Nephron progenitor cell (in vitro differentiated cells): ENCODE measurements at regions not wholly inside any gene's neighbourhood (a gene's known extent, or its start where the extent isn't known, plus 50 kb on each side); places are given as distances from the start of the nearest gene placed in this dataset.

Experiments used
- DNase-seq: peaks from one replicate; pipeline ENCODE4 v3.0.0; 2021
- H3K27ac Mint-ChIP-seq: 2 replicates; pipeline ENCODE4 v1.8.0; 2021; ENCODE audit warnings: mild to moderate bottlenecking, moderate library complexity, mixed read lengths
- H3K27me3 Mint-ChIP-seq: 2 replicates; pipeline ENCODE4 v1.8.0; 2021; ENCODE audit warnings: mild to moderate bottlenecking, low read depth, mixed read lengths; ENCODE audit not compliant: poor library complexity
- H3K36me3 Mint-ChIP-seq: 2 replicates; pipeline ENCODE4 v1.8.0; 2021; ENCODE audit warnings: low read depth, mixed read lengths
- H3K4me1 Mint-ChIP-seq: 2 replicates; pipeline ENCODE4 v1.8.0; 2021; ENCODE audit warnings: mixed read lengths
- H3K4me3 Mint-ChIP-seq: 2 replicates; pipeline ENCODE4 v1.8.0; 2021; ENCODE audit warnings: mild to moderate bottlenecking, moderate library complexity, mixed read lengths
- H3K9me3 Mint-ChIP-seq: 2 replicates; pipeline ENCODE4 v1.8.0; 2021; ENCODE audit warnings: mild to moderate bottlenecking, moderate library complexity, mixed read lengths
- CTCF ChIP-seq: fragments of 200-600 bp; sonication (generic); IDR thresholded peaks from 2 replicates; pipeline ENCODE4 v1.5.0; 2021; ENCODE audit warnings: antibody characterized with exemption

DNA sequence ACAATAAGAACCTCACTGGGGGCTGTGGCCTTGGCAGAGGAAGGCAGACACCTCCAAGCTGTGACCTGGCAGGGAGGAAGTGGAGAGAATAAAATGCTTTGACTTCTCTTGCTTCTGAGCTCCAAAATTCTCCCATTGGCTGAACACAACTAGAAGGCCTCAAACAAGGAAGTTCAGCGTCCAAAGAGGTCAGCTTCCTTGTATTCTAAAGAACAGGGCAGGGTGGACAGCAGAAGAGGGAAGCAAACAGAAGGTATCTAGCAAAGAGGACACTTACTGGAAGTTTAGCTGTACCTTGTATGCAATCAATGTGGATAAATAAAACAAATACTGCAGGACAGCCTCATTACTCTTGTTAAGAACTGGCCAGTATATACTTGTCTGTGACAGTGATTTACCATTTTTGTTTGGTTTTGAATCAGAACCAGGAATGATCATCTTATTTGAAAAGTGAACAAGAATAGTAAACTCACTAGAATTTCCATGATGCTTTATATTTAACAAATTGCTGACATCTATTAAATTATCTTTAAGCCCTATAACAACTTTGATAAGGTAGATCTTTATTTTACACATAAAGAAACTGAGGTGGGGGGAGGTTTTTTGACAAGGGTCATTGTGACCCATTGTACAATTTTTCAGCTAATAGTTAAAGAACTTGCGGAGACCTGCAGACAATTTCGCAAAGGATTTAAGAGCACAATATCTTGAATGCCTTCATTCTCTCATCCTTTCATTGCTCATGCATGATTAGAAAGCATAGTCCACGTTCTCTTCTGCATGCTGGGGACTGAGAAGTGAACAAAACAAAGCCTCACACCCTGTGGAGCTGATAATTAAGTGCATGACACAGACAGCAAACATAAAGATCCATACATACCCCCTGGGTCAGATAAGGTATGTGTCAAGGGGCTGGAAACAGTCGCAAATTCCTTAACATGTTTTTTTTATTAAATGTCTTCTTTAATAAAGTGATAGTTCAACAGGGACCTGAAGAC, 1448.0 kb downstream of the AACS start:
- Mint-ChIP-seq H3K9me3 (no peaks in the 10 kb centered on the region), H3K36me3 (no peaks in the 10 kb centered on the region), H3K4me1 (no peaks in the 10 kb centered on the region), H3K27ac (no peak overlapping the region), H3K27me3 (peaks cover 10% of the 10 kb centered on the region), H3K4me3 (no peak overlapping the region)
- no peak for DNase-seq
- TF ChIP-seq CTCF: no peak

DNA sequence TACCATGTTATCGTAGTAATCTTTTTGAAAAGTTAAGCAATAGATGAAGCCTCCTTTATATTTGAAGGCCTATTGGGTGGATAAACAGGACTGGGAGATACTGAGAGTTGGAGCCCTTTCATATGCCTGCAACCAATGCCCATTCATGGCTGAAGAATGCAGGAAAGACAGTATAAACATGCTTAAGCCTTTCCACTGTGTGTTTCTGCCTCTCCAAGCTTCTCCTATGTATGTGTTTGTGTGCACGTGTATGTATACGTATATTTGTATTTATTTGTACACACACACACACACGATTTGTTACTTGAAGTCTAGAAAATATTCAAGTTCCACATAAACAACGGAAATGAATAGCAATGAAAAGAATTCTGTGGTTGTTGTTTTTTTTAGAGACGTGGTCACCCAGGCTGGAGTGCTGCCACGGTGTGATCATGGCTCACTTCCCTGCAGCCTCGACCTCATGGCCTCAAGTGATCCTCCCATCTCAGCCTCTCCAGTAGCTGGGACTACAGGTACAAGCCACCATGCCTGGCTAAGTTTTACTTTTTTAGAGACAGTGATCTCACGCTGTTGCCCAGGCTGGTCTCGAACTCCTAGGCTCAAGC, 1453.5 kb downstream of the AACS start:
- Mint-ChIP-seq H3K27ac (no peak overlapping the region), H3K4me3 (no peak overlapping the region), H3K27me3 (peaks cover 4% of the 10 kb centered on the region), H3K36me3 (no peaks in the 10 kb centered on the region), H3K4me1 (peaks cover 10% of the 10 kb centered on the region), H3K9me3 (no peaks in the 10 kb centered on the region)
- no peak for TF ChIP-seq CTCF
- DNase-seq: no peak

DNA sequence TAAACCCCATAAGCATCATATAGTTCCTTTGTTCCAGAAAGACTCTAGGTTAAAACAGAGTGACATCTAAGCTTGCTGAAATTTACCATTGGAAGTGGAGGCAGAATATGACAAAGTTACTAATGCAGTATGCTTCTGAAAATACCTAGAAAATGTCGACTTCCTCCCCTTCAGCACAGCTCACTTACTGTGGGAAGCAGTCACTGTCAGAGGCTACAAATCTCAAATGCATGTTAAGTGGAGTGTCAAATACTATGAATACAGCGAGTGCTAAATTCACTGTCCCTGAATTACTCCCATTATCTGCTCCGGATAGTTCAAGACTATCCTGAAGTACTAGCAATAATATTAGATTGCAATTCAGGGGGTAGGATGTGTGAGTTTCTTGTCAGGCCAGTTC, 1454.6 kb downstream of the AACS start:
- no peak for DNase-seq
- H3K4me3 Mint-ChIP-seq: no peak overlapping the region
- no peak overlapping the region for H3K27ac Mint-ChIP-seq
- peaks cover 18% of the 10 kb centered on the region for H3K4me1 Mint-ChIP-seq
- no peak for TF ChIP-seq CTCF
- no peaks in the 10 kb centered on the region for H3K36me3 Mint-ChIP-seq
- H3K27me3 Mint-ChIP-seq: no peaks in the 10 kb centered on the region
- H3K9me3 Mint-ChIP-seq: no peaks in the 10 kb centered on the region

- Mint-ChIP-seq H3K36me3 (no peaks in the 10 kb centered on the region), H3K4me3 (no peak overlapping the region), H3K27ac (peak overlapping the region; percentile 70), H3K27me3 (no peaks in the 10 kb centered on the region), H3K9me3 (no peaks in the 10 kb centered on the region), H3K4me1 (peaks cover 18% of the 10 kb centered on the region)
- no peak for TF ChIP-seq CTCF
- DNase-seq: no peak
Measured at GRCh38 chr12:126523891-126524290, 1458.7 kb downstream of the AACS start.

- no peak overlapping the region for H3K27ac Mint-ChIP-seq
- H3K9me3 Mint-ChIP-seq: no peaks in the 10 kb centered on the region
- no peak for DNase-seq
- H3K36me3 Mint-ChIP-seq: no peaks in the 10 kb centered on the region
- H3K4me1 Mint-ChIP-seq: peaks cover 17% of the 10 kb centered on the region
- peaks cover 15% of the 10 kb centered on the region for H3K27me3 Mint-ChIP-seq
- H3K4me3 Mint-ChIP-seq: no peak overlapping the region
- no peak for TF ChIP-seq CTCF
Measured at GRCh38 chr12:126534495-126534894, 1469.3 kb downstream of the AACS start.
